Stomach (tissue), 4 donors: ENCODE measurements at regions not wholly inside any gene's neighbourhood (a gene's known extent, or its start where the extent isn't known, plus 50 kb on each side); places are given as distances from the start of the nearest gene placed in this dataset.

Experiments
- EP300 ChIP-seq: sonication (generic); formaldehyde crosslinking; IDR thresholded peaks from one replicate; pipeline ENCODE4 v1.6.1; 2017; ENCODE audit warnings: antibody characterized with exemption
- POLR2A ChIP-seq, 4 donors: fragments of 450-650 bp; IDR thresholded peaks; one replicate each; pipeline ENCODE4 v1.6.1; 2016; ENCODE audit warnings: antibody characterized with exemption in 4 of 4, control low read depth in 2 of 4, mild to moderate bottlenecking in 1 of 4, moderate library complexity in 1 of 4
- POLR2AphosphoS5 ChIP-seq, 3 donors: sonication (generic); formaldehyde crosslinking; IDR thresholded peaks; one replicate each; pipeline ENCODE4 v1.6.1; 2016; ENCODE audit warnings: antibody characterized with exemption in 3 of 3
- TF ChIP-seq, protein P1 (sequence below), 7 experiments: fragments of 450-650 bp in 4 of 7; fragments of 200-600 bp in 3 of 7; sonication (generic) in 3 of 7; IDR thresholded peaks; one replicate each; pipeline ENCODE4 v1.5.1; 2016 to 2019; ENCODE audit warnings: antibody characterized with exemption in 7 of 7, control low read depth in 2 of 7, mild to moderate bottlenecking in 1 of 7

DNA sequence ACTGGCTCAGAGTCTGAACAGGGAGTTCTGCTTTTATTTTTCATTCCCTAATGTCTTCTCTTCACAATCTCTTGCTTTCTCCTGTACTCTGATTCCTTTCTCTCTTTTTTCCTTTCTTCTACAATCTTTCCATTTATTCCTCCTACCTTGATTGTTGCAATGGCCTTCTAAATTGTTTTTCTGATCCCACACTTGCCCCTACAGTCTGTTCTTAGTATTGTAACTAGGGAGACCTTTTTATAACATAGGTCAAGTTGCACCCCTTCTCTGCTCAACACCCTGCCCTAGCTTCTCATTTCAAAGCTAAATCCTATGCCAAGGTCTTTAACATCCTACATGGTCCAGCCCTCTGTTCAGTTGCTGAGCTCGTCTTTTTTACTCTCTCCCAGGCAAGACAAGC is 277.9 kb downstream of the GBA3 start:
- TF ChIP-seq EP300 (no peak), POLR2AphosphoS5 (IDR thresholded peaks at IDR 0.05) (no peak), POLR2A (IDR thresholded peaks at IDR 0.05) (no peak)
- TF ChIP-seq, protein P1, sequence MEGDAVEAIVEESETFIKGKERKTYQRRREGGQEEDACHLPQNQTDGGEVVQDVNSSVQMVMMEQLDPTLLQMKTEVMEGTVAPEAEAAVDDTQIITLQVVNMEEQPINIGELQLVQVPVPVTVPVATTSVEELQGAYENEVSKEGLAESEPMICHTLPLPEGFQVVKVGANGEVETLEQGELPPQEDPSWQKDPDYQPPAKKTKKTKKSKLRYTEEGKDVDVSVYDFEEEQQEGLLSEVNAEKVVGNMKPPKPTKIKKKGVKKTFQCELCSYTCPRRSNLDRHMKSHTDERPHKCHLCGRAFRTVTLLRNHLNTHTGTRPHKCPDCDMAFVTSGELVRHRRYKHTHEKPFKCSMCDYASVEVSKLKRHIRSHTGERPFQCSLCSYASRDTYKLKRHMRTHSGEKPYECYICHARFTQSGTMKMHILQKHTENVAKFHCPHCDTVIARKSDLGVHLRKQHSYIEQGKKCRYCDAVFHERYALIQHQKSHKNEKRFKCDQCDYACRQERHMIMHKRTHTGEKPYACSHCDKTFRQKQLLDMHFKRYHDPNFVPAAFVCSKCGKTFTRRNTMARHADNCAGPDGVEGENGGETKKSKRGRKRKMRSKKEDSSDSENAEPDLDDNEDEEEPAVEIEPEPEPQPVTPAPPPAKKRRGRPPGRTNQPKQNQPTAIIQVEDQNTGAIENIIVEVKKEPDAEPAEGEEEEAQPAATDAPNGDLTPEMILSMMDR (IDR thresholded peaks at IDR 0.05) = no peak
